C4-2B (cell line): ENCODE measurements at regions not wholly inside any gene's neighbourhood (a gene's known extent, or its start where the extent isn't known, plus 50 kb on each side); places are given as distances from the start of the nearest gene placed in this dataset.
"Not testable (repeated sequence)": the region's sequence is repeated elsewhere in the genome, so short reads cannot be mapped to it uniquely, and the experiment has no call there.

ENCODE experiments used
- CTCF ChIP-seq: fragments of 450-650 bp; conservative IDR thresholded peaks from 2 replicates; pipeline ENCODE4 v1.5.1; 2017; ENCODE audit warnings: mild to moderate bottlenecking
- ZFX ChIP-seq: fragments of 450-650 bp; IDR thresholded peaks from 2 replicates; pipeline ENCODE4 v1.6.1; 2017

- TF ChIP-seq CTCF, ZFX: not testable (repeated sequence)
Measured at GRCh38 chr7:55710312-55710711, 138.0 kb upstream of the VOPP1 start.
